H54 (cell line): ENCODE measurements at regions not wholly inside any gene's neighbourhood (a gene's known extent, or its start where the extent isn't known, plus 50 kb on each side); places are given as distances from the start of the nearest gene placed in this dataset.
"Not testable (repeated sequence)": the region's sequence is repeated elsewhere in the genome, so short reads cannot be mapped to it uniquely, and the experiment has no call there.

Source experiments
- DNase-seq: peaks from one replicate; pipeline ENCODE4 v3.0.0; 2011; ENCODE audit warnings: low spot score, mixed read lengths; ENCODE audit not compliant: insufficient read length
- FAIRE-seq: peaks from 3 replicates; lab custom pipeline; 2011; peaks lifted over from hg19 to GRCh38; lab: Jason Lieb, UNC
- POLR2A ChIP-seq: IDR thresholded peaks from 2 replicates; pipeline ENCODE4 v1.6.1; 2011; ENCODE audit warnings: low read depth, mild to moderate bottlenecking, low read length

DNA sequence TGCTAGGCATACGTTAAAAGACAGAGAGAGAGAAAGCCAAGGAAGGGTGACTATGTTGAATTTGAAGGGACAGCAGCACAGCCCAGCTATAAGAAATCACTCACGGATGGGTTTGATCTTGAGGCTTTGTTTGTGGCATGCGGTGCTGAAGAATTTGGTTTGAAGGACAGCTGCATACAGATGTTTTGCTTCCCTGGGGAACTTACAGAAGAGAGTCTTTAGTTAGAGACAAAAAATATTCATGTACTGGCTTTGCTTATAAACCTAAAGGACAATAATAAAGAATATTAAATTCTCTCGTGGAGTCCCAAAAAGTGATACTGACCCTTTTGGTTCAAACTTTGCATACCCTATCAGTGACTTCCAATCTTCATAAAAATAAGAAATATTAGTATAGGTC, 491.4 kb downstream of the NEBL start:
- no peak for TF ChIP-seq POLR2A
- FAIRE-seq (no peak), DNase-seq (no peak)

DNA sequence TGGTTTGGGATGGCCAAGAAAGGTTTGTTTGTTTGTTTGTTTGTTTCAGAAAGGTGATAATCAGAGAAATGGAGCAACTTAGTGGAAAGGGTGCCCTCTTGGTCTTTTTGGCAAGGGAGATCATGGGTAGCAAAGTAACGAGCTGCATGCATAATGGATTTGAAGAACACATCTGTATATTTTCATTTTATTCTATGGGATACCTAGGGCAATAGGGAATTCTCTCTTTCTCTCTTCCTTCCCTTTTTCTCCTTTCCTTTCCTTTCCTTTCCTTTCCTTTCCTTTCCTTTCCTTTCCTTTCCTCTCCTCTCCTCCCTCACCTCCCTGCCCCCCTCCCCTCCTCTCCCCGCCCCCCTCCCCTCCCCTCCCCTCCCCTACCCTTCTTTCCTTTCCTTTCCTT, 492.1 kb downstream of the NEBL start:
- DNase-seq, result no peak
- FAIRE-seq, result no peak
- no peak for TF ChIP-seq POLR2A

DNA sequence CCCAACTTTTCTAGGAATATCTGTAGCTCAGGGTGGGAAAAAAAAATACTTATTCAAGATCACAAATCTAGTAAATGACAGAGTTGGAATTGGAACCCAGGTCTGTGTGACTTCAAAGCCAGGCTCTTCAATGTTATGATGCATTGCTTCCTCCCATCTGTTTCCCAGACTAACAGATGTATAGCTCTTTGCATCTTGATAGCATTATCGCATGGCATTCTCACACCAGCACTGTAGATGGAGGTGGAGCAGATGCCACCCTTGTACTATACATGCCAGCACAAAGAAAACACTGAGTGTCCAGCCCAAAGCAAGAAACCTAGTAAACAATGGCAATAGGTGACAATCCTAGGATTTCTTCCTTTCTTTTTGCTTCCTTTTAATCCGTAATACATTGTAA, 497.3 kb downstream of the NEBL start:
- TF ChIP-seq POLR2A, result no peak
- FAIRE-seq, result no peak
- DNase-seq, result no peak

DNA sequence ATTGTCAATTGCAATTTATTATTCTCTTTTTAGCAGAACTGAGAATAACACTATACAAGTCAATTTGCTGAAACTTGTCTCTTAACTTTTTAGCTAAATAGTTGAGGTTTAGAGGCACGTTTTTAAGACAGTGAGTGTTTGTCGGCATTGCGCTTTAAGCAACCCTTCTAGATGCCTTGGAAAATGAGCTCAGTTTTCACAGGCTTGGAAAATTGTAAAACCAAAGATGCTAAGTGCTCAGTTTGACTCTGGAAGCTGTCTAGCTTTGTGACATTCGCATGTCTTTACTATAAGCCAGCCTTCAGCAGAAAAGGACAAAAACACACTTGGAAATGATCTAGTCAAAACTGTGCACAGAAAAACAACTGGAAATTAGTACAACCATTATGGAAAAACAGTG, 500.4 kb downstream of the NEBL start:
- TF ChIP-seq POLR2A, result no peak
- DNase-seq (no peak), FAIRE-seq (no peak)

DNA sequence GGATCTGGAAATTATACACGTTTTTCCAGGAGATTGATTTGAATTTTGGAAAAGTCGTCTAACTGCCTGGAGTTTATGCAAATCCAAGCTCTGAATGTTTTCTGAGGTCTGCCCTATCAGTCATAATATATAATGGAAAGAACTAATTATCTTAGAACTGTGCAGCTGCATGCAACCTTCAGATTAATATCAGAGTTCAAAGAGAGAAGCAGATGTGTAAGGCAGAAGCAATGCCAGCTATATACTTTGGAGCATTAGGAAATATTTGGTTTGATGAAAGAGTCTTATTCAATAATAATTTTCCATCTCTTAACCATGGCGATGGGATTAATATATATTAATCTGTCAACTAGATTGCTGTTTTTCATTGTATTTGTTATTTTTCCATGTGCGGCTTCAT, 500.9 kb downstream of the NEBL start:
- no peak for TF ChIP-seq POLR2A
- FAIRE-seq (no peak), DNase-seq (no peak)

DNA sequence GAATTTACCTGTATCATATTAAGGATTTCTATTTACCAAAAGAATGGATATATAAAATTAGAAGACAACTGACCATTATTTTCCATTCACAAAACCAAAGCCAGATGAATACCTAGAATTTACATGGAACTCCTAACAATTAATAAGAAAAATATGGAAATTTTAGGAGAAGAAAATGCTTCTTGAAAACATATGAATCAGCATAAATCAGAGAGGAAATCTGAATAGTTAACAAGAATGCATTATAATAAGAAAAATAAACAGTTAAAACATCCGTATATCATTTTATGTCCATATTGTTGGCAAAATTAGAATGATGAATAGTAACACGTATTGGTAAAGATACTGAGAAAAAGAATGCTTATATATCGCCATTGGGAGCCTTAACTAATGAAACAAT, 505.5 kb downstream of the NEBL start:
- DNase-seq (no peak), FAIRE-seq (no peak)
- TF ChIP-seq POLR2A, result no peak

DNA sequence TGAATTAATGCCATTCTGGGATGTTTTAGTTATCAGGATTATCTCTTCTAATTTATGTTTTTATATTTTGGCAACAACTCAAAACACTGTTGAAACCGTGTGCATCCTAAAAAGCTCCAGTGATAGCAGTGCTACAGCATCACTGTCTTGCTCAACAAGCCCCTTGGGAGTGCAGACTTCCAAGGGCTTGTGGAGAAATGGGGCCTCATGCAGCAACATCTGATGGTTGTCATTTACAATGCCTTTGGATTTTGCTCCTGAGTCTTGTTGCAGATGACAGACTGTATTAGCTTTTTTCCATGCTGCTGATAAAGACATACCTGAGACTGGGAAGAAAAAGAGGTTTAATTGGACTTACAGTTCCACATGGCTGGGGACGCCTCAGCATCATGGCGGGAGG, 515.4 kb downstream of the NEBL start:
- TF ChIP-seq POLR2A, result no peak
- no peak for DNase-seq
- FAIRE-seq, result no peak

DNA sequence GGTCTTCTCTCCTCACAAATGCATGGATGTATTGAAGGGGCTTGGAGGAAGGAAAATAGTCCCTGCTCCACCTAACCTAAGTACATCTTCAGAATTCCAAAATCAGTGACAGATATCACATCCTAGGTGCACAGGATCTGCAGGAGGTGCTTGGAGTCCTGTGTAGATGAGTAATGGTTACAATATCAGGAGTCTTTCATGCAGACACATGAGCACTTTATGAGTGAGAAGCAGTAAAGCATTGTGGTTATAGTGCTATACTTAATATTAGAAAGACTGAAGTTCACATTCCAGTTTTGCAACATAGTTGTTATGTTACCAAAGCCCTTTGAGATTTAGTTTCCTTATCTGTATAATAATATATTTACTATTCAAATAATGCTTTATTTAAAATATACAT, 516.7 kb downstream of the NEBL start:
- no peak for TF ChIP-seq POLR2A
- no peak for FAIRE-seq

DNA sequence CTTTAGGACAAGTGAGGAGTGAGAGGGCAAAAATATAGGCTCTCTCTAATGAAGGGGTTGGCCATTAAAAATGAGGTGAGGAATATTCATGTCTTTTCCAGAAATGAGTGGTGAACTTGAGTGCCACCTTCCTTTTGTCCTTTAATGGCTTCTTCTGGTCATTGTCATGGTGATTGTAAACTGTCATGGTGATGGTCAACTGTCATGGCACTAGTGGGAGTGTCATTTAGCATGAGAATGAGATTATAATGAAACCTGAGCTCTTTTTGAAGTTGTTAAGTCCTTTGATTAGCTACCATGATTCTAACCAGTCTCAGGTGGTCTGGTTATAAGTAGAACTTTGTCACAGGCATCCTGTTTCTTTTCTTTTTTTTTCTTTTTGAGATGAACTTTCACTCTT, 524.4 kb downstream of the NEBL start:
- FAIRE-seq, result no peak
- no peak for TF ChIP-seq POLR2A
- DNase-seq, result no peak

More for the DNA sequence above, 516.7 kb downstream of the NEBL start:
- DNase-seq, result no peak

DNA sequence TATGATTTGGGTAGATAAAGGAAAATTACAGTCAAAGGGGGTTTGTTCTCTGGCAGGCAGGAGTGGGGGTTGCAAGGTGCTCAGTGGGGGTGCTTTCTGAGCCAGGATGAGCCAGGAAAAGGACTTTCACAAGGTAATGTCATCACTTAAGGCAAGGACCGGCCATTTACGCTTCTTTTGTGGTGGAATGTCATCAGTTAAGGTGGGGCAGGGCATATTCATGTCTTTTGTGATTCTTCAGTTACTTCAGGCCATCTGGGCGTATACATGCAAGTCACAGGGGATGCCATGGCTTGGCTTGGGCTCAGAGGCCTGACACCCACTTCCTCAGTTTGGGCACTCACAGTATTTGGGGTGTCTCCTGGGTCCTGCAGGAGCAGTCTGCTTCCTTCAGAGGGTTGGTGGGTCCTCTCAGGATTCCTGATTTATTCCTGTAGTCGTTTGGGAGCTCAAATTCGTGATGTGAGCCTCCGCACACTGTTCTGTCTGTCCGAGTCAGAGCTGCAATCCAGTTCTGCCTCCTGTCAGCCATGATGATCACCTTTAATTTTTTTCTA, 526.1 kb downstream of the NEBL start:
- DNase-seq, result not testable (repeated sequence)

DNA sequence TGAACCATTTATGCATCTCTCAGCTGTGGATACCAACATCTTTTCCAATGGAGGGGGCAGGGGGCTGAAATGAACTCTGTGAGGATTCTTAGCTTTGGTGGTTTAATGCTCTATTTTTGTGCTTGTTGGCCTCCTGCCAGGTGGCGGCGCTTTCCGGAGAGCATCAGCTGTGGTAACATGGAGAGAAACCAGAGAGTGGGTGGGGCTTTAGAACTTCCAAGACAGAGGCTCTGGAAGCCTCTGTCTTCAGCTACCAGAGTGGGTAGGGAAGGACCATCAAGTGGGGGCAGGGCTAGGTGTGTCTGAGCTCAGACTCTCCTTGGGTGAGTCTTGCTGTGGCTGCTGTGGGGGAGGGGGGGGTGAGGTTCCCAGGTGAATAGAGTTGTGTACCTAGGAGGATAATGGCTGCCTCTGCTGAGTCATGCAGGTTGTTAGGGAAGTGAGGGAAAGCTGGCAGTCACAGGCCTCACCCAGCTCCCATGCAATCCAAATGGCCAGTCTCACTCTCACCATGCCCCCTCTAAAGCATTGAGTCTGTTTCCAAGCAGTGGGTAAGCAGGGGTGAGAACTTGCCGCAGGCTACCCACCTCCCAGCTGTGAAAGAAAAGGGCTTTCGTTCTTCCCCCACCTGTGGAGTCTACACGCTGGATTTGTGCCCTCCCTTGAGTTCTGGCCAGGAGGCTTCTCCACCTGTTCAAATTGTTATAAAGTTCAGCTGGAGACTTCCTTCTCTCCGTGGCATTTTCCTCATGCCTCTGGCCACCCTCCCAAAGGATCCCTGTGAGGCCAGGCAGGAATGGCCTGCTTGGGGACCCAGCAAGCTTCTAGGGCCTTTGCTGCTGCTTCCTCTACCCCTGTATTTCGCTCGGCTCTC, 527.0 kb downstream of the NEBL start:
- TF ChIP-seq POLR2A, result no peak
- no peak for DNase-seq
- no peak for FAIRE-seq

More for the DNA sequence above, 526.1 kb downstream of the NEBL start:
- FAIRE-seq, result not testable (repeated sequence)

DNA sequence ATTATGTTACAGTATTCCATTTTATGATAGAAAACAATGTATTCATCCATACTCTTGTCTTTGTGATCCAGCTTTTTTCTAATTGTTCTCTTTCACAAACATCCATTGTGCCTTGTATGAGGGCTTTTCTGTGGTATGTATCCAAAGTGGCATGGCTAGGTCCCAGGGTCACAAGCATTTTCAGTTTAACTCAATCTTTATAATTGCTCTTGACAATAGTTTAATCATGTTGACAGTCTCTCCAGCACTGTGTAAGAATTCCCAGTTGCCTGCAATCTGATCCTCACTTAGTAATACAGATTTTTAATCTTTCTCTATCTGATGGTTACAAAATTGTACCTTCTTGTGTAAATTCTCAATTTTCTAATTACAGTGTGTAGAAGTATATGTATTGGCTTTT, 533.4 kb downstream of the NEBL start:
- TF ChIP-seq POLR2A, result no peak
- FAIRE-seq (no peak), DNase-seq (no peak)

DNA sequence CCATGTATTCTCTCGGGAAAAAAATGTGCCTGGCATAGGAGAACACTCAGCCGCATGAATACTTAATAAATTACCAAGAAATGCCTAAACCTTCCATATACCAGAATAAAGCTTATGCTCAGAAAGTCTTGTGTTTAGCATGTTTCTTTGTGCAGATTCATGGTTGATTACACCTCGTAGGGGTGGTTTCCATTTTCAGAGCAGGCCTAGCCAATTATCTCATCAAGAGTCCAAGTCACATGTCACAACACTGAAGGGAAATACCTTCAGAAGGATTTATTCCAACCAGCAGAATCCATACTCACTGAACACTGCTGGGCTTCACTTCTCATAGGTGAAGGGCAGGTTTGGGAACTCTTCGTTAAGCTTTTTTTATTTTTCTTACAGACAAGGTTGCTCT, 539.7 kb downstream of the PLXDC2 start:
- TF ChIP-seq POLR2A, result no peak
- no peak for FAIRE-seq
- no peak for DNase-seq

DNA sequence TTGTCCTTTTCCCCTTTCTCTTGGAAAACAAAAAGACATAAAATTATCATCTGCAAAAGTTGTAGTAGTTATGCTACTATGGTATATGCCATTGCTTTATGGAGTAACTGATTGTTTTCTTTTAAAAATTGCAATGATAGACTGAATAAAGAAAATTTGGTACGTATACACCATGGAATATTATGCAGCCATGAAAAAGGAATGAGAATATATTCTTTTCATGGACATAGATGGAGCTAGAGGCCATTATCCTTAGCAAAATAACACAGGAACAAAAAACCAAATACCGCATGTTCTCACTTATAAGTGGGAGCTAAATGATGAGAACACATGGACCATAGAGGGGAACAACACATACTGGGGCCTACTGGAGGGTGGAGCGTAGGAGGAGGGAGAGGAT, 538.8 kb downstream of the PLXDC2 start:
- TF ChIP-seq POLR2A, result no peak
- DNase-seq, result no peak
- no peak for FAIRE-seq

DNA sequence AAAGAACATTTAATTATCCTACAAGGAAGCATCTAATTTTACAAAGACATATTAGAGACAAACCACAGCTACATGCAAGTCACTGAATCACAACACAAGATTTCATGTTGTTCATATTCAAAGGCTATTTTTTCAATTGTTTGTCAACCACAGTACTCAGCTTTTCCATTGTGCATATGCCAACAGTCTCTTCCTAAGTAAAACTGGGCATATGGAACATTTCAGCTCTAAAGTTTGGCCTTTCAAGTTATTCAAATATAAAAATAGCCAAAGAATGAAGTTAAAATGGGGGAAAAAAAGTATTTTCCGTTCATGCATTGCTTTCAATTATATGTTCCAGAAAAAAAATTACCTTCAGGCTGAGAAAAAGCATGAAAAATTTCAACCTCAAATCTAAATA, 537.9 kb downstream of the PLXDC2 start:
- no peak for FAIRE-seq
- no peak for TF ChIP-seq POLR2A
- DNase-seq, result no peak
